Esophagus squamous epithelium (tissue), 4 donors: ENCODE measurements at regions not wholly inside any gene's neighbourhood (a gene's known extent, or its start where the extent isn't known, plus 50 kb on each side); places are given as distances from the start of the nearest gene placed in this dataset.

ENCODE experiments used
- CTCF ChIP-seq, 6 experiments: fragments of 450-650 bp in 4 of 6; fragments of 200-600 bp in 2 of 6; sonication (generic) in 2 of 6; IDR thresholded peaks; one replicate each; pipeline ENCODE4 v1.5.1; 2016 to 2019; ENCODE audit warnings: antibody characterized with exemption in 6 of 6, mild to moderate bottlenecking in 4 of 6, moderate library complexity in 4 of 6
- POLR2A ChIP-seq, 4 donors: fragments of 450-650 bp; IDR thresholded peaks; one replicate each; pipeline ENCODE4 v1.6.1; 2017; ENCODE audit warnings: antibody characterized with exemption in 4 of 4, mild to moderate bottlenecking in 4 of 4, moderate library complexity in 3 of 4

- TF ChIP-seq CTCF (IDR thresholded peaks at IDR 0.05) (no peak), POLR2A (IDR thresholded peaks at IDR 0.05) (no peak)
Observed at GRCh38 chr5:121144764-121145163, 680.7 kb downstream of the PRR16 start.
